Spinal cord (tissue), 9 donors: ENCODE measurements at regions not wholly inside any gene's neighbourhood (a gene's known extent, or its start where the extent isn't known, plus 50 kb on each side); places are given as distances from the start of the nearest gene placed in this dataset.

Experiments used
- DNase-seq, 6 donors: peaks; one replicate each; pipeline versions ENCODE4 v3.0.0 to v3.0.0-alpha.2; 2013 to 2015; ENCODE audit warnings: low spot score in 6 of 6, low read depth in 4 of 6
- H3K27ac ChIP-seq: one replicate; pipeline ENCODE4 v1.5.1; 2013; ENCODE audit warnings: low read depth, low read length, control low read depth
- H3K27me3 ChIP-seq: one replicate; pipeline ENCODE4 v1.6.1; 2013; ENCODE audit warnings: low read length; ENCODE audit not compliant: control insufficient read depth, insufficient read depth
- H3K36me3 ChIP-seq: one replicate; pipeline ENCODE4 v1.6.1; 2013; ENCODE audit warnings: low read length; ENCODE audit not compliant: control insufficient read depth, insufficient read depth
- H3K4me1 ChIP-seq: one replicate; pipeline ENCODE4 v1.6.1; 2013; ENCODE audit warnings: low read length; ENCODE audit not compliant: control insufficient read depth, insufficient read depth
- H3K4me3 ChIP-seq: one replicate; pipeline ENCODE4 v1.5.1; 2013; ENCODE audit warnings: low read depth, low read length, control low read depth
- H3K9me3 ChIP-seq: one replicate; pipeline ENCODE4 v1.6.1; 2013; ENCODE audit warnings: low read length; ENCODE audit not compliant: control insufficient read depth, insufficient read depth
- WGBS: methylation state at CpG from one replicate; pipeline ENCODE4 v1.1.5; 2013; ENCODE audit warnings: missing lambda C conversion rate; ENCODE audit not compliant: insufficient coverage; 5-methylcytosine and 5-hydroxymethylcytosine counted together
- donor health status: healthy.

DNA sequence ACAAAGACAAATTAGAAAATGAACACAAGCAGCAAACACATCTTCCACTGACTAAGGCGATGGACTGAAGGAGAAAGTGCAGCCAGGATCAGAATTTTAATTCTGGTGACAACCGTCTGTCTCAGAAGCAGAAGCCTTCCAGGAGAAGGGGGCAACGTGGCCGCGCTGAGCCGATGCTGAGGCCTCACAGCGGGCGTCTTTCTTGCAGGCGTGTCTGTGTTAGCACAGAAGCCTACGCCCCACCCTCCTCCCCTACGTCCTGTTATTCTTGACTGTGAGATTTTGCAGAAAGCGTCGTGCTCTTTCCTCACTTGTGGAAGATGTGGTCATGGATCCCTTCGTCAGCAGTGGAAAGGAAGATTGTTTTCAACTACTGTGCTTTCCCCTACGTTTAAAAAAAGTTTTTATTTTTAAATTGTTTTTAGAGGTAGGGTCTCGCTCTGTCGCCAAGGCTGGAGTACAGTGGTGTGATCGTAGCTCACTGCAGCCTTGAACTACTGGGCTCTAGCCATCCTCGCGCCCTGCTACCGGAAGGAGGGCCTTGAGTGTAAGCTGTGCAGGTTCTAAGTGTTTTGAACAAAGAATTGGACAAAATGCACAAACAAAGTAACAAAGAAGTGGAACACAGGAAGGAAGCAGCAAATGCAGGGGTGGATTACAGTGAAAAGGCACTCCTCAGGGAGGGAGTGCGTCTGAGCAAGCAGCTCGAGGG, 422.0 kb downstream of the GALR1 start:
- DNase-seq: peak in 2 of 6 donors; percentile 45 to 65
- no peaks in the 10 kb centered on the region for H3K27me3 ChIP-seq
- WGBS: 38% methylated on average over 17 of the region's 23 CpGs
- no peak overlapping the region for H3K4me3 ChIP-seq
- H3K27ac ChIP-seq: no peak overlapping the region
- no peaks in the 10 kb centered on the region for H3K36me3 ChIP-seq
- H3K4me1 ChIP-seq: peaks cover 10% of the 10 kb centered on the region
- H3K9me3 ChIP-seq: no peaks in the 10 kb centered on the region

DNA sequence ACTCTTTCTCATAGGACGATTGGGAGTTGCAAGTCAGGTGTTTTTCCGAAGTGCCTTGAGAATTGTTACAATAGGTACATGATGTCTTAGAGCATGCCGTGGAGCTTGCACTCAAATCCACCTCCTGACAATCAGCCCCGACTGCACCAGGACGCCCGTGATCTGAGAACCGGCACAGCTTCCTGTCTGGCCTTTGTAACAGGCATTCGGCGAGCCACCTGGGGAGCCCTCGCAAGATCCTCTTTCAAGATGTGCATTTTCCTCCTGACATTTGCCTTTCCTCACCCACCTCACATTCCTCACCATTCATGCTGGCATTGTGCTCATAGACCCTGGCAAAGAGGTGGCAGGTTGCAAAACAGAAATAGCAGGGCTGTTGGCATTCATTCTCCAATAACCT, 427.3 kb downstream of the GALR1 start:
- no peak overlapping the region for H3K4me3 ChIP-seq
- H3K4me1 ChIP-seq: peaks cover 3% of the 10 kb centered on the region
- 30% methylated on average over 10 of the region's 10 CpGs for WGBS
- H3K9me3 ChIP-seq: no peaks in the 10 kb centered on the region
- DNase-seq: peak in 2 of 6 donors; percentile 9 to 16
- no peaks in the 10 kb centered on the region for H3K27me3 ChIP-seq
- no peaks in the 10 kb centered on the region for H3K36me3 ChIP-seq
- no peak overlapping the region for H3K27ac ChIP-seq

GRCh38 chr18:77677536-77677935, 427.9 kb downstream of the GALR1 start:
- DNase-seq: peak in 1 of 6 donors; percentile 44

DNA sequence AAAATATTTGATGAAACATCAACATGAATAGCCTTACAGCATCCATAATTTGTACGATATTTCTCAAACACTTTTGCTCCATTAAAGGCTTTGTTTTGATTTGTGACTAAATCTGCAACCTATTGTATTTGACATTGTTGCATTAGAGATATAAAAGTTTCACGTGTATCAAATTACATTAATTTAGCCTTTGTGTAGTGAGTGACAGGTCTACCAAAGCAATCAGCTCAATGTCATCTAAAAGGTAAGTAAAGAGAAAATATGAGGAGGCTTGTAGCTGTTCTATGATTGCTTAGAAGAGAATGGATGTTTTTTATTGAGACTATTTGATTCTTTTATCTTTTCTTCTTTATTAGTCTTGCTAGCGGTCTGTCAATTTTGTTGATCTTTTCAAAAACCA, 430.2 kb downstream of the GALR1 start:
- H3K4me3 ChIP-seq: no peak overlapping the region
- DNase-seq: no peak
- no peaks in the 10 kb centered on the region for H3K4me1 ChIP-seq
- no CpG with 5 or more reads among the region's 3 CpGs for WGBS
- H3K9me3 ChIP-seq: no peaks in the 10 kb centered on the region
- no peaks in the 10 kb centered on the region for H3K27me3 ChIP-seq
- no peak overlapping the region for H3K27ac ChIP-seq
- no peaks in the 10 kb centered on the region for H3K36me3 ChIP-seq

More at GRCh38 chr18:77677536-77677935, 427.9 kb downstream of the GALR1 start:
- Histone ChIP-seq H3K4me3 (no peak overlapping the region), H3K9me3 (no peaks in the 10 kb centered on the region), H3K36me3 (no peaks in the 10 kb centered on the region), H3K4me1 (no peaks in the 10 kb centered on the region), H3K27ac (no peak overlapping the region), H3K27me3 (no peaks in the 10 kb centered on the region)
- WGBS: 73% methylated on average over 2 of the region's 6 CpGs

DNA sequence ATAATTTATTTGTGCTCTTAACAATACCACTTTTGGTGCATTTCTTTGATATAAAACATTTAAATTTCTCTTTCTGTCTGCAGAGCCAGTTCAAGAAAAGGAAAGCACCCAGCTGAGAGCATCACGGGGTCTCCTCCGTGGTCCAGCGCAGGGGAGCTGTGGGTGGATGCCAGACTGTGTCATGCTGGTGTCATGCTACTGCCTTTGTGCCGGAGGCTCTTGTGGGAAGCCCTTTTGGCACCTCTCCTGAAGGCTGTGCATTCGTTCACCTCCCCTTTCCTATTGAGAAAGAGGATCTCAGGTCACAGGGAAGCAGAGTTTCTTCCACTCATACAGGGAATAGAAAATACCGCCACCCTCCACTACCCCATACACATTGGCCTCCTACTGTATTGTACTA, 450.4 kb downstream of the GALR1 start:
- Histone ChIP-seq H3K27ac (no peak overlapping the region), H3K4me3 (no peak overlapping the region), H3K4me1 (no peaks in the 10 kb centered on the region), H3K9me3 (no peaks in the 10 kb centered on the region), H3K36me3 (no peaks in the 10 kb centered on the region), H3K27me3 (no peaks in the 10 kb centered on the region)
- DNase-seq: no peak
- 78% methylated on average over 3 of the region's 6 CpGs for WGBS

- WGBS: no CpG with 5 or more reads among the region's 1 CpG
- no peak overlapping the region for H3K4me3 ChIP-seq
- H3K27ac ChIP-seq: no peak overlapping the region
- no peak for DNase-seq
- H3K36me3 ChIP-seq: no peaks in the 10 kb centered on the region
- no peaks in the 10 kb centered on the region for H3K27me3 ChIP-seq
- no peaks in the 10 kb centered on the region for H3K4me1 ChIP-seq
- H3K9me3 ChIP-seq: no peaks in the 10 kb centered on the region
Observed at GRCh38 chr18:77701977-77702376, 452.3 kb downstream of the GALR1 start.

- WGBS: no CpG with 5 or more reads among the region's 4 CpGs
- H3K27me3 ChIP-seq: no peaks in the 10 kb centered on the region
- no peak overlapping the region for H3K4me3 ChIP-seq
- H3K4me1 ChIP-seq: no peaks in the 10 kb centered on the region
- H3K27ac ChIP-seq: no peak overlapping the region
- H3K36me3 ChIP-seq: no peaks in the 10 kb centered on the region
- DNase-seq: peak; percentile 46 to 96 (median 64)
- no peaks in the 10 kb centered on the region for H3K9me3 ChIP-seq
Observed at GRCh38 chr18:77702686-77703085, 453.0 kb downstream of the GALR1 start.

DNA sequence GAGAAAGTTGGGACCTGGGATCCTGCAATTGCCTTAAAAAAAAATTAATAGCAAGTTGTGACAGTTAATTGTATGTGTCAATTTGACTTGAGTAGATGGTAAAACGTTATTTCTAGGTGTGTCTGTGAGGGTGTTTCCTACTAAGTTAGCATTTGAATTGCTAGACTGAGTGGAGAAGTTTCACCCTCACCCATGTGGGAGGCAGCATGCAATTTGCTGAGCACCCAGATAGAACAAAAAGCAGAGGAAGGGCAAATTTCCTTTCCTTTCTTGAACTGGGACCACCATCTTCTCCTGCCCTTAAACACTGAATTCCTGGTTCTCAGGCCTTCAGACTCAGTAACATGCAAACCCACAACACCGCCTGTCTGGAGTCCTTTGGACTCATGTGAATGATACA, 455.7 kb downstream of the GALR1 start:
- no peaks in the 10 kb centered on the region for H3K9me3 ChIP-seq
- H3K36me3 ChIP-seq: no peaks in the 10 kb centered on the region
- H3K27me3 ChIP-seq: no peaks in the 10 kb centered on the region
- no peak overlapping the region for H3K4me3 ChIP-seq
- WGBS: 80% methylated on average over 1 of the region's 2 CpGs
- H3K4me1 ChIP-seq: no peaks in the 10 kb centered on the region
- no peak overlapping the region for H3K27ac ChIP-seq
- DNase-seq: no peak

GRCh38 chr18:77708826-77709506, 459.3 kb downstream of the GALR1 start:
- Histone ChIP-seq H3K4me1 (no peaks in the 10 kb centered on the region), H3K27ac (no peak overlapping the region), H3K27me3 (no peaks in the 10 kb centered on the region), H3K36me3 (no peaks in the 10 kb centered on the region), H3K9me3 (no peaks in the 10 kb centered on the region), H3K4me3 (no peak overlapping the region)
- DNase-seq: peak in 1 of 6 donors; percentile 65
- no CpG with 5 or more reads among the region's 4 CpGs for whole genome bisulfite sequencing

DNA sequence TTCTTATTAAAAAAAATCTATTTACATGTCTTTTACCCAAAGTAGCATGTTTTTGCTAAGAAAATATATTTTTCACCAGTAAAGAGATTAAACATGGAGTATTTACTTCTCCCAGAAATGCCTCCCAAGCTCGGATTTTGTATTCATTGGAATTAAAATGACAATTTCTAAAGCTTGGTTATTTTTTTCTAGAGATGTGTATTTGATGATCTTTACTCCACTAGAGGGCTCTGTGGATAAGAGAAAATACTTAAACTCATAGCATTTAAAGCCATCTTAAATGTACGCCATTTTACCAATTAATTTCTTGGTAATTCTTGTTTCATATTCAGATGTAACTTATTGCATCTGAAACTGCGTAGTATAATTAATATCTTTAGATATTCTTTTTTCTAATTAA, 461.4 kb downstream of the GALR1 start:
- Histone ChIP-seq H3K9me3 (no peaks in the 10 kb centered on the region), H3K36me3 (no peaks in the 10 kb centered on the region), H3K27me3 (no peaks in the 10 kb centered on the region), H3K27ac (no peak overlapping the region), H3K4me3 (no peak overlapping the region), H3K4me1 (no peaks in the 10 kb centered on the region)
- DNase-seq: peak in 3 of 6 donors; percentile 14 to 77 (median 34)
- WGBS: no CpG with 5 or more reads among the region's 3 CpGs
